WTC11 (cell line): ENCODE measurements at regions not wholly inside any gene's neighbourhood (a gene's known extent, or its start where the extent isn't known, plus 50 kb on each side); places are given as distances from the start of the nearest gene placed in this dataset.
A peak's percentile ranks its signal among the peaks of the same experiment; 100 is the strongest.

ENCODE experiments used
- ATAC-seq: fragments of 200-7000 bp; cut with Tn5 transposase; 2 replicates; pipeline ENCODE4 v1.10.0; 2021; ENCODE audit warnings: mild to moderate bottlenecking, moderate library complexity
- CTCF ChIA-PET: fragments of 300-600 bp; sonication (Branson Sonifier 250); formaldehyde crosslinking; loops from one replicate; lab custom pipeline; 2021; ENCODE audit warnings: antibody characterized with exemption; lab: Charles Lee
- POLR2A ChIA-PET: fragments of 350-600 bp; sonication (Branson Sonifier 250); formaldehyde crosslinking; loops from one replicate; lab custom pipeline; 2021; ENCODE audit warnings: antibody characterized with exemption; lab: Charles Lee
- DNase-seq: peaks from one replicate; pipeline ENCODE4 v3.0.0; 2021; ENCODE audit warnings: low spot score
- H3K27ac Mint-ChIP-seq: 2 replicates; pipeline ENCODE4 v1.8.0; 2021; ENCODE audit warnings: mixed read lengths
- H3K27me3 Mint-ChIP-seq: 2 replicates; pipeline ENCODE4 v1.8.0; 2021; ENCODE audit warnings: low read depth, mild to moderate bottlenecking, moderate library complexity, mixed read lengths
- H3K36me3 Mint-ChIP-seq: 2 replicates; pipeline ENCODE4 v1.8.0; 2021; ENCODE audit warnings: mixed read lengths
- H3K4me1 Mint-ChIP-seq: 2 replicates; pipeline ENCODE4 v1.8.0; 2022; ENCODE audit warnings: mixed read lengths
- H3K4me3 Mint-ChIP-seq: 2 replicates; pipeline ENCODE4 v1.8.0; 2021; ENCODE audit warnings: mild to moderate bottlenecking, moderate library complexity, mixed read lengths
- H3K9me3 Mint-ChIP-seq: 2 replicates; pipeline ENCODE4 v1.8.0; 2021; ENCODE audit warnings: mixed read lengths
- ATF1 ChIP-seq: sonication (generic); formaldehyde crosslinking; IDR thresholded peaks from 2 replicates; pipeline ENCODE4 v1.8.1; 2023; ENCODE audit warnings: mild to moderate bottlenecking, moderate library complexity, missing genetic modification reagents
- ELF4 ChIP-seq: sonication (generic); formaldehyde crosslinking; IDR thresholded peaks from 2 replicates; pipeline ENCODE4 v1.8.1; 2022; ENCODE audit warnings: low read depth, mild to moderate bottlenecking, moderate library complexity, missing genetic modification reagents
- ETV6 ChIP-seq: sonication (generic); formaldehyde crosslinking; IDR thresholded peaks from 2 replicates; pipeline ENCODE4 v1.8.1; 2022; ENCODE audit warnings: mild to moderate bottlenecking, missing genetic modification reagents
- FOXP1 ChIP-seq: sonication (generic); formaldehyde crosslinking; IDR thresholded peaks from 2 replicates; pipeline ENCODE4 v1.8.0; 2022; ENCODE audit warnings: missing genetic modification reagents, mild to moderate bottlenecking, moderate library complexity, borderline replicate concordance
- KAT7 ChIP-seq: sonication (generic); formaldehyde crosslinking; IDR thresholded peaks from 2 replicates; pipeline ENCODE4 v1.8.1; 2023; ENCODE audit warnings: missing genetic modification reagents, mild to moderate bottlenecking, borderline replicate concordance
- NFYB ChIP-seq: sonication (generic); formaldehyde crosslinking; conservative IDR thresholded peaks from 2 replicates; pipeline ENCODE4 v1.8.0; 2022; ENCODE audit warnings: low read depth, missing genetic modification reagents
- NR1H2 ChIP-seq: sonication (generic); formaldehyde crosslinking; IDR thresholded peaks from 2 replicates; pipeline ENCODE4 v1.9.0; 2021; ENCODE audit warnings: mild to moderate bottlenecking, moderate library complexity, missing genetic modification reagents
- RORB ChIP-seq: fragments of 250-450 bp; sonication (Bioruptor Pico); IDR thresholded peaks from 2 replicates; pipeline ENCODE4 v1.9.0; 2021; ENCODE audit warnings: mild to moderate bottlenecking
- SMAD3 ChIP-seq: sonication (generic); formaldehyde crosslinking; IDR thresholded peaks from 2 replicates; pipeline ENCODE4 v1.8.0; 2022; ENCODE audit warnings: missing genetic modification reagents, mild to moderate bottlenecking, borderline replicate concordance
- SP1 ChIP-seq: sonication (generic); formaldehyde crosslinking; conservative IDR thresholded peaks from 2 replicates; pipeline ENCODE4 v1.8.1; 2022; ENCODE audit warnings: missing genetic modification reagents
- ZBTB21 ChIP-seq: sonication (generic); formaldehyde crosslinking; IDR thresholded peaks from 2 replicates; pipeline ENCODE4 v1.8.1; 2023; ENCODE audit warnings: mild to moderate bottlenecking, missing genetic modification reagents, borderline replicate concordance
- ZNF121 ChIP-seq: sonication (generic); formaldehyde crosslinking; IDR thresholded peaks from 2 replicates; pipeline ENCODE4 v1.8.0; 2023; ENCODE audit warnings: missing genetic modification reagents
- ZNF138 ChIP-seq: sonication (generic); formaldehyde crosslinking; conservative IDR thresholded peaks from 2 replicates; pipeline ENCODE4 v1.8.1; 2022; ENCODE audit warnings: mild to moderate bottlenecking, moderate library complexity, missing genetic modification reagents
- ZNF219 ChIP-seq: sonication (generic); formaldehyde crosslinking; IDR thresholded peaks from 2 replicates; pipeline ENCODE4 v1.8.0; 2023; ENCODE audit warnings: missing genetic modification reagents, mild to moderate bottlenecking, borderline replicate concordance
- ZNF263 ChIP-seq: sonication (generic); formaldehyde crosslinking; IDR thresholded peaks from 2 replicates; pipeline ENCODE4 v1.8.1; 2022; ENCODE audit warnings: low read depth, mild to moderate bottlenecking, moderate library complexity, missing genetic modification reagents
- ZNF423 ChIP-seq: fragments of 250-450 bp; sonication (Bioruptor Pico); IDR thresholded peaks from 2 replicates; pipeline ENCODE4 v2.1.2; 2022; ENCODE audit warnings: mild to moderate bottlenecking, moderate library complexity
- TF ChIP-seq, protein P1 (sequence below): sonication (generic); formaldehyde crosslinking; conservative IDR thresholded peaks from 2 replicates; pipeline ENCODE4 v1.8.1; 2022; ENCODE audit warnings: mild to moderate bottlenecking, missing genetic modification reagents
- TF ChIP-seq, protein P2 (sequence below): fragments of 250-450 bp; sonication (Bioruptor Pico); IDR thresholded peaks from 2 replicates; pipeline ENCODE4 v1.9.0; 2021; ENCODE audit warnings: mild to moderate bottlenecking
- TF ChIP-seq, protein P3 (sequence below): sonication (generic); formaldehyde crosslinking; IDR thresholded peaks from 2 replicates; pipeline ENCODE4 v1.8.1; 2022; ENCODE audit warnings: mild to moderate bottlenecking, moderate library complexity, missing genetic modification reagents
- TF ChIP-seq, protein P4 (sequence below): sonication (generic); formaldehyde crosslinking; IDR thresholded peaks from 2 replicates; pipeline ENCODE4 v1.8.1; 2022; ENCODE audit warnings: mild to moderate bottlenecking, missing genetic modification reagents, moderate library complexity, borderline replicate concordance
- TF ChIP-seq, protein P5 (sequence below): sonication (generic); formaldehyde crosslinking; IDR thresholded peaks from 2 replicates; pipeline ENCODE4 v1.8.1; 2022; ENCODE audit warnings: missing genetic modification reagents, borderline replicate concordance
- TF ChIP-seq, protein P6 (sequence below): sonication (generic); formaldehyde crosslinking; IDR thresholded peaks from 2 replicates; pipeline ENCODE4 v1.8.1; 2023; ENCODE audit warnings: mild to moderate bottlenecking, missing genetic modification reagents
- TF ChIP-seq, protein P7 (sequence below): fragments of 250-450 bp; sonication (Bioruptor Pico); IDR thresholded peaks from 2 replicates; pipeline ENCODE4 v2.1.2; 2022; ENCODE audit warnings: mild to moderate bottlenecking, moderate library complexity

DNA sequence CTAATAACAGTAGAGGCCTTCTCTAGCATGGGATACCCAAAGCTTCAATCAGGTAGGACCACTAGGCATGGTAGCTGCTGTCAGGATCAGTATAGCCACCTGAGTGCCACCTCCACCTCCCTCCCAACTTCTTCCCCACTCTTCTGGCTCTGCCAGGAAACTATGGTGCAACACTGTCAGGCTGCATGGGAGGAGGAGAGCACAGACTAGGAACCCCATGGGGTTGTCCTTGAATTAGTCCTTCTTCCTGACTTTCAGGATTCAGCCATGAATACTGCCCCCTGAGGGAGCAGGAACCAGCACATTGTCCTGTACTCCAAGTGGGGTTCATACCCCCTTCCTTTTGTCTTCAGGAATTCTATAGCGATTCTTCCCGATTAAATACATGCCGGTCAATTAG lies 340.8 kb upstream of the ONECUT1 start:
- Mint-ChIP-seq H3K4me3 (no peak overlapping the region), H3K27me3 (no peaks in the 10 kb centered on the region), H3K4me1 (peaks cover 34% of the 10 kb centered on the region), H3K36me3 (no peaks in the 10 kb centered on the region), H3K9me3 (no peaks in the 10 kb centered on the region), H3K27ac (no peak overlapping the region)
- ATAC-seq (peak; percentile 76), DNase-seq (no peak)
- POLR2A ChIA-PET = no interaction called here
- CTCF ChIA-PET = no interaction called here
- TF ChIP-seq ETV6 (CRISPR knock-in tag) = no peak
- no peak for TF ChIP-seq ZNF219 (CRISPR knock-in tag)
- TF ChIP-seq SP1 (CRISPR knock-in tag) = no peak
- TF ChIP-seq ZNF263 (CRISPR knock-in tag) = no peak

DNA sequence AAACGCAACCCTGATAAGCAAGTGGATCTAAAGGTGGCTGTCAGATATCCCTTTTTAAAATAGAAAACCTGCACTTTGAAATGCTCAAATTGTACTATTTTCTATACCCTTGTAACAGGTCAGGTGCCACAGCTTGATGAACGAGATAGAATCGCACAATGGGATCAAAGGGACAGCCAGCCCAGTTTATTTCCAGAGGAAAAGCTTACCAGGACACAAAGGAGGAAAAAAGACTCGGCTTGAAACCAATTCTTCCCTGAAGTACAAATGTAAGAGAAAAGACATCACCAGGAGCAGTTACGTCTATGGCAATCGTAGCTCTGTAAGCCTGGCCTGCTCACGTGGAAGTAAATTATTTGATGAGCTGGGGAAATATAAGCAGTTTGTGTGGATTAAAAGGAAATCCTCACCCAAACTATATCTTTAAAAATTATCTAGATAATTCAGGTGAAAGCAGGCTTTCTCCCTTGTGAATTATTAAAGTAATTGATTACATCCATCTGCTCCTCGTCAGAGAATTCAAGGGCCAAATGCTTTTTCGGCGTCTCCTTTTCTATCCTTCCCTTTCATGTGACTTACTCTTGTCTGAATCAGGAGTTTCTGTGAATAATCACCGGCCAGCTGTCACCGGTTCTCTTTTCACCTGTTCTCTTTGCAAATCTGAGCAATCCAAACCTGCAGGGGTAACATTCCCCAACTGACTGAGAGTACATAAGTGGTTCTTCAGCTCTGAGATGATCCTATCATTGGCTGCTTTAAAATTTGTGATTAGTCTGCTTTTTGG lies 339.2 kb upstream of the ONECUT1 start:
- no peaks in the 10 kb centered on the region for H3K36me3 Mint-ChIP-seq
- peak; percentile 34 for ATAC-seq
- no peak for DNase-seq
- POLR2A ChIA-PET = no interaction called here
- peak overlapping the region; percentile 67; the same call in 1 of the 2 replicates for H3K27ac Mint-ChIP-seq
- H3K4me3 Mint-ChIP-seq = no peak overlapping the region
- H3K4me1 Mint-ChIP-seq = peaks cover 34% of the 10 kb centered on the region
- H3K9me3 Mint-ChIP-seq = no peaks in the 10 kb centered on the region
- CTCF ChIA-PET = interaction anchor here (1.2 kb wide), 1 partner anchor 324 kb away, joined by 3 read pairs; no protein-coding TSS in a partner anchor
- no peaks in the 10 kb centered on the region for H3K27me3 Mint-ChIP-seq
- TF ChIP-seq, protein P1, sequence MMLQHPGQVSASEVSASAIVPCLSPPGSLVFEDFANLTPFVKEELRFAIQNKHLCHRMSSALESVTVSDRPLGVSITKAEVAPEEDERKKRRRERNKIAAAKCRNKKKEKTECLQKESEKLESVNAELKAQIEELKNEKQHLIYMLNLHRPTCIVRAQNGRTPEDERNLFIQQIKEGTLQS = no peak
- no peak for TF ChIP-seq SMAD3 (CRISPR knock-in tag)
- TF ChIP-seq ZNF138 (CRISPR knock-in tag) = no peak
- no peak for TF ChIP-seq ETV6 (CRISPR knock-in tag)
- TF ChIP-seq RORB (CRISPR knock-in tag) = no peak
- TF ChIP-seq, protein P2, sequence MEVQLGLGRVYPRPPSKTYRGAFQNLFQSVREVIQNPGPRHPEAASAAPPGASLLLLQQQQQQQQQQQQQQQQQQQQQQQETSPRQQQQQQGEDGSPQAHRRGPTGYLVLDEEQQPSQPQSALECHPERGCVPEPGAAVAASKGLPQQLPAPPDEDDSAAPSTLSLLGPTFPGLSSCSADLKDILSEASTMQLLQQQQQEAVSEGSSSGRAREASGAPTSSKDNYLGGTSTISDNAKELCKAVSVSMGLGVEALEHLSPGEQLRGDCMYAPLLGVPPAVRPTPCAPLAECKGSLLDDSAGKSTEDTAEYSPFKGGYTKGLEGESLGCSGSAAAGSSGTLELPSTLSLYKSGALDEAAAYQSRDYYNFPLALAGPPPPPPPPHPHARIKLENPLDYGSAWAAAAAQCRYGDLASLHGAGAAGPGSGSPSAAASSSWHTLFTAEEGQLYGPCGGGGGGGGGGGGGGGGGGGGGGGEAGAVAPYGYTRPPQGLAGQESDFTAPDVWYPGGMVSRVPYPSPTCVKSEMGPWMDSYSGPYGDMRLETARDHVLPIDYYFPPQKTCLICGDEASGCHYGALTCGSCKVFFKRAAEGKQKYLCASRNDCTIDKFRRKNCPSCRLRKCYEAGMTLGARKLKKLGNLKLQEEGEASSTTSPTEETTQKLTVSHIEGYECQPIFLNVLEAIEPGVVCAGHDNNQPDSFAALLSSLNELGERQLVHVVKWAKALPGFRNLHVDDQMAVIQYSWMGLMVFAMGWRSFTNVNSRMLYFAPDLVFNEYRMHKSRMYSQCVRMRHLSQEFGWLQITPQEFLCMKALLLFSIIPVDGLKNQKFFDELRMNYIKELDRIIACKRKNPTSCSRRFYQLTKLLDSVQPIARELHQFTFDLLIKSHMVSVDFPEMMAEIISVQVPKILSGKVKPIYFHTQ (CRISPR knock-in tag) = no peak
- TF ChIP-seq FOXP1 = no peak
- TF ChIP-seq, protein P3, sequence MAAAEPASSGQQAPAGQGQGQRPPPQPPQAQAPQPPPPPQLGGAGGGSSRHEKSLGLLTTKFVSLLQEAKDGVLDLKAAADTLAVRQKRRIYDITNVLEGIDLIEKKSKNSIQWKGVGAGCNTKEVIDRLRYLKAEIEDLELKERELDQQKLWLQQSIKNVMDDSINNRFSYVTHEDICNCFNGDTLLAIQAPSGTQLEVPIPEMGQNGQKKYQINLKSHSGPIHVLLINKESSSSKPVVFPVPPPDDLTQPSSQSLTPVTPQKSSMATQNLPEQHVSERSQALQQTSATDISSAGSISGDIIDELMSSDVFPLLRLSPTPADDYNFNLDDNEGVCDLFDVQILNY = no peak
- TF ChIP-seq KAT7 = no peak
- no peak for TF ChIP-seq NR1H2 (CRISPR knock-in tag)
- TF ChIP-seq NFYB = no peak
- TF ChIP-seq ATF1 = no peak
- TF ChIP-seq ZBTB21 (CRISPR knock-in tag) = no peak
- TF ChIP-seq, protein P4, sequence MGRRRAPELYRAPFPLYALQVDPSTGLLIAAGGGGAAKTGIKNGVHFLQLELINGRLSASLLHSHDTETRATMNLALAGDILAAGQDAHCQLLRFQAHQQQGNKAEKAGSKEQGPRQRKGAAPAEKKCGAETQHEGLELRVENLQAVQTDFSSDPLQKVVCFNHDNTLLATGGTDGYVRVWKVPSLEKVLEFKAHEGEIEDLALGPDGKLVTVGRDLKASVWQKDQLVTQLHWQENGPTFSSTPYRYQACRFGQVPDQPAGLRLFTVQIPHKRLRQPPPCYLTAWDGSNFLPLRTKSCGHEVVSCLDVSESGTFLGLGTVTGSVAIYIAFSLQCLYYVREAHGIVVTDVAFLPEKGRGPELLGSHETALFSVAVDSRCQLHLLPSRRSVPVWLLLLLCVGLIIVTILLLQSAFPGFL (CRISPR knock-in tag) = no peak
- TF ChIP-seq, protein P5, sequence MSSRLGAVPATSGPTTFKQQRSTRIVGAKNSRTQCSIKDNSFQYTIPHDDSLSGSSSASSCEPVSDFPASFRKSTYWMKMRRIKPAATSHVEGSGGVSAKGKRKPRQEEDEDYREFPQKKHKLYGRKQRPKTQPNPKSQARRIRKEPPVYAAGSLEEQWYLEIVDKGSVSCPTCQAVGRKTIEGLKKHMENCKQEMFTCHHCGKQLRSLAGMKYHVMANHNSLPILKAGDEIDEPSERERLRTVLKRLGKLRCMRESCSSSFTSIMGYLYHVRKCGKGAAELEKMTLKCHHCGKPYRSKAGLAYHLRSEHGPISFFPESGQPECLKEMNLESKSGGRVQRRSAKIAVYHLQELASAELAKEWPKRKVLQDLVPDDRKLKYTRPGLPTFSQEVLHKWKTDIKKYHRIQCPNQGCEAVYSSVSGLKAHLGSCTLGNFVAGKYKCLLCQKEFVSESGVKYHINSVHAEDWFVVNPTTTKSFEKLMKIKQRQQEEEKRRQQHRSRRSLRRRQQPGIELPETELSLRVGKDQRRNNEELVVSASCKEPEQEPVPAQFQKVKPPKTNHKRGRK (CRISPR knock-in tag) = no peak
- no peak for TF ChIP-seq ELF4
- no peak for TF ChIP-seq ZNF121 (CRISPR knock-in tag)
- TF ChIP-seq ZNF423 (CRISPR knock-in tag) = no peak
- TF ChIP-seq, protein P6, sequence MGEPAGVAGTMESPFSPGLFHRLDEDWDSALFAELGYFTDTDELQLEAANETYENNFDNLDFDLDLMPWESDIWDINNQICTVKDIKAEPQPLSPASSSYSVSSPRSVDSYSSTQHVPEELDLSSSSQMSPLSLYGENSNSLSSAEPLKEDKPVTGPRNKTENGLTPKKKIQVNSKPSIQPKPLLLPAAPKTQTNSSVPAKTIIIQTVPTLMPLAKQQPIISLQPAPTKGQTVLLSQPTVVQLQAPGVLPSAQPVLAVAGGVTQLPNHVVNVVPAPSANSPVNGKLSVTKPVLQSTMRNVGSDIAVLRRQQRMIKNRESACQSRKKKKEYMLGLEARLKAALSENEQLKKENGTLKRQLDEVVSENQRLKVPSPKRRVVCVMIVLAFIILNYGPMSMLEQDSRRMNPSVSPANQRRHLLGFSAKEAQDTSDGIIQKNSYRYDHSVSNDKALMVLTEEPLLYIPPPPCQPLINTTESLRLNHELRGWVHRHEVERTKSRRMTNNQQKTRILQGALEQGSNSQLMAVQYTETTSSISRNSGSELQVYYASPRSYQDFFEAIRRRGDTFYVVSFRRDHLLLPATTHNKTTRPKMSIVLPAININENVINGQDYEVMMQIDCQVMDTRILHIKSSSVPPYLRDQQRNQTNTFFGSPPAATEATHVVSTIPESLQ (CRISPR knock-in tag) = no peak
- TF ChIP-seq, protein P7, sequence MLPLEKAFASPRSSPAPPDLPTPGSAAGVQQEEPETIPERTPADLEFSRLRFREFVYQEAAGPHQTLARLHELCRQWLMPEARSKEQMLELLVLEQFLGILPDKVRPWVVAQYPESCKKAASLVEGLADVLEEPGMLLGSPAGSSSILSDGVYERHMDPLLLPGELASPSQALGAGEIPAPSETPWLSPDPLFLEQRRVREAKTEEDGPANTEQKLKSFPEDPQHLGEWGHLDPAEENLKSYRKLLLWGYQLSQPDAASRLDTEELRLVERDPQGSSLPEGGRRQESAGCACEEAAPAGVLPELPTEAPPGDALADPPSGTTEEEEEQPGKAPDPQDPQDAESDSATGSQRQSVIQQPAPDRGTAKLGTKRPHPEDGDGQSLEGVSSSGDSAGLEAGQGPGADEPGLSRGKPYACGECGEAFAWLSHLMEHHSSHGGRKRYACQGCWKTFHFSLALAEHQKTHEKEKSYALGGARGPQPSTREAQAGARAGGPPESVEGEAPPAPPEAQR = no peak
